ENCODE measurements at regions not wholly inside any gene's neighbourhood (a gene's known extent, or its start where the extent isn't known, plus 50 kb on each side); places are given as distances from the start of the nearest gene placed in this dataset.

DNA sequence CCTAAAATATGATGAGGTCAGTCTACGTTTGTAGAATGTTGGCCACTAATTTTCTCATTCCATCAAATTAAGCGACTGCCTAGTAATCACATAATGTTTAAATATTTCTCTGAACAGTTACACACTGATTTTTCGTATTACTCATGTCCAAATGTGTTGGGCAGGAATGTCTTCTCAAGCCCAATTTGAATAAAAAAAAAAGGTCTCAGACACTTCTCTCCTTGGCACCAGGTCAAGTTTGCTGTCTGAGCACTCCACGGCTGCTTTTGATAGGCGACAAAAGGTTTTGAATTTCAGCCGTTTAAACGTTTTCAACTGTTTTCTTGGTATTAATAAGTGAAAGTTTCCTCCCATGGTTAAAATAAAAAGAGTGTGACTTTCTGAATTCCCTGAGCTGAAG lies 542.1 kb downstream of the IRX1 start:
- no peak for DNase-seq

DNA sequence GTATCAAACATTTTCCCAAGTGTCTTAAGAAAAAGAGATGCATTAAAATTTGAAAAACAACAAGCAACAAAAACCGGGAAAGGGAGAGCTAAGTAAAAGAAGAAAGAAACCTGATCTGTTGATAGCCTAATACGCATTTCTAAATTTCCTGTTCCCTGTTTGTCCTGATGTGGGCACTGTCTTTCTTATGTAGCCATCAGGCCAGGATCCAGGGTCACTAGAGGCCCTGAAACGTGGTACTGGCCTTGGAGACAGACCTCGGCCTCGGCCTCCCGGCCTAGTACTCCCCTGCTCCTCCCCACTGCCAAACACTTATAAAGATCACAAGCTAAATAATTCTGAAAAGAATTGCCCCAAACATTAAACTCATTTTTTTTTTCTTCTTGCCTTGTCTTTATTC lies 547.2 kb downstream of the IRX1 start:
- no peak for DNase-seq

DNA sequence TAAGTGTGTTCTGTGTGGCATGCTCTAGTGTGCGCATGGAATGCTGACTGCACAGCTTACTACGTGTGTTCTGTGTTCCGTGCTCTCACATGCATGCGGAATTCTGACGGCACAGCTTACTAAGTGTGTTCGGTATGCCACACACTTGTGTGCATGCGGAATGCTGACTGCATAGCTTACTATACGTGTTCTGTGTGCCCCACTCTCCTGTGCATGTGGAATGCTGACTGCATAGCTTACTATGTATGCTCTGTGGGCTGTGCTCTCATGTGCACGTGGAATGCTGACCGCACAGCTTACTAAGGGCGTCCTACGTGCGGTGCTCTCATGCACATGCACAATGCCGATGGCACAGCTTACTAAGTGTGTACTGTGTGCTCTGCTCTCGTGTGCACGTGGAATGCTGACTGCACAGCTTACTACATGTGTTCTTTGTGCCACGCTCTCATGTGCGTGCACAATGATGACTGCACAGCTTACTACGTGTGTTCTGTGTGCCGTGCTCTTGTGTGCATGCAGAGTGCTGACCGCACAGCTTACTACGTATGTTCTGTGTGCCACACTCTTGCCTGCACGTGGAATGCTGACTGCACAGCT lies 548.9 kb downstream of the IRX1 start:
- DNase-seq, result no peak

DNA sequence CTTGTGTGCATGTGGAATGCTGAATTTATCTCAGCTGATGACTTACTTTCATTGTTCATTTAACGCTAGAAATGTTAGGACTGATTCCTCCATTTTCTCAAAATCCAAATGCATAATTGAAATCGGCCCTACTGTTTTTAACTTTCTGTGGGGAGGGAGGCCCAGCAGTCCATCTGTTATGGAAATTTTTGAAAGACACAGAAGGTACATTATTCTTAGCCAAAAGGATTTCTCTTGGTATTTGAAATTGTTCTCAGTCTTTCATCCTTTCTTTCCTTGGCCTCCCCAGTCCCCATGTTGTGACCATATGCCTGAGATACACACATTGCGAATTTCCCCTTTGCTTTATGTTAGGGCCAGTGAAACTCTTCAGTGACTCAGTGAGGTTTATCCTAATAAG lies 549.9 kb downstream of the IRX1 start:
- DNase-seq, result no peak

DNA sequence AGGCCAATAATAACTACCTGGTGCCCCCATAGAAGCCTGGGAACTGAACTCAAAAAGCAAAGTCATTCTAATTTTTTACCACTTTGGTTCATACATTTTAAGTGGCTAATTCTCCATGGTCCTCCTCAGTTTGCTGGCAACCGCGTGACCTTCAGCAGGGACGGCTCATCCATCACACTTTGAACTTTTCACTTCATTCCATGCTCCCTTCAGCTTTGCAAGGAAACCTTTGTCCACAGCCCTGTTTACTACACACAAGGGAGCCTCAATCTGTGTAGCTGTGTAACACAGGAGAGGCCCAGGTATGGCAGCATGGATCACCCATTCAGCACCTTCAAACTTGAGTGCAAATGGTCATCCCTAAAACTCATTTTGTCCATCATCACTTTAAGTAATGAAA lies 552.4 kb downstream of the IRX1 start:
- no peak for DNase-seq

DNA sequence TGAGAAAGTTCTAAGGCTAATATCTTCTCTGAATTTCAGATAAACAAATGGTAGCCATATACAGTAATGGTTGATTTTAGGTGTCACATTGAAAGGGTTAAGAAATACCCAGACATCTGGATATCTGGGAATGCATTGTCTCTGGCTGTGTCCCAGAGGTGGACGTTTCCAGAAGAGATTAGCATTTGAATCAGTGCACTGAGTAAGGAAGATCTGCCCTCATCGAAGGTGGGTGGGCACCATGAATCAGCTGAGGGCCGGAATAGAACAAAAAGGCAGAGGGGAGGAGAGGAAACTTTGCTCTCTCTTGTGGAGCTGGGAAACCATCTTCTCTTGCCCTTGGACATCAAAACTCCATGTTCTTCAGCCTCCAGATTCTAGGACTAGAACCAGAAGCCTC lies 554.4 kb downstream of the IRX1 start:
- DNase-seq, result no peak

DNA sequence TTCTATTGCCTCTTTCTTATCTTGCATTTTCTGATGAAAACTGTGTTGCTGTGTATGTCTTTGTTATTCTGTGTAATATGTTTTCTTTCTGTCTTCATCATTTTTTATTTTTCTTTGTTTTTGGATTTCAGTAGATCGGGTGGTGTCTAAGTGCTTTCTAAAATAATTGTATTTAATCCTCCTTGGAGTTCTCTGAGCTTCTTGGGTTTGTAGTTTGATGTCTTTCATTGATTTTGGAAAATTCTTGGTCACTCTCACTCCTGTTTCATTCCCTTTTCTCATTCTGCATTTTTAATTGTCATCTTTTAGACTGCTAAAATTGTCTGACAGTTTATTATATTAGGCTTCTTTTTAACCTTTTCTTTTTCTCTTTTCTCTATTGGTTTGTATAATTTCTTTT lies 560.5 kb downstream of the IRX1 start:
- DNase-seq, result no peak

DNA sequence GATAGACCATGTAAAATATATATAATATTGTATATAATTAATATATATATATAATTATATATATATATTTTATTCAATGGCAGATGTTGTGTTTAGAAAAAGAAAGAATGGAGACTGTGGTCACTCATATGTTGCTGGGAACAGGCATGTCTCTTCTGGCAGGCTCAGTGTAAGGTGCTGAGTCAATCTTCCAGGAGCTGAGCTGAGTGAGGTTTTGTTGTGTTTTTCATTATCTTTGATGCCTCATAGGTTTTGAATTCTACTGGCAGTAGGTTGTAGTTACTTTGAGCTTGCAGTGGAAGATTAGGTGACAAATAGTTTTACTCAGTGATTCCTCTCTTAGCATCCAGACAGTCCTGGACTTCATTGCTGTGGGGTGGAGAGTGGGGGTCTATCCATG lies 561.3 kb downstream of the IRX1 start:
- no peak for DNase-seq

DNA sequence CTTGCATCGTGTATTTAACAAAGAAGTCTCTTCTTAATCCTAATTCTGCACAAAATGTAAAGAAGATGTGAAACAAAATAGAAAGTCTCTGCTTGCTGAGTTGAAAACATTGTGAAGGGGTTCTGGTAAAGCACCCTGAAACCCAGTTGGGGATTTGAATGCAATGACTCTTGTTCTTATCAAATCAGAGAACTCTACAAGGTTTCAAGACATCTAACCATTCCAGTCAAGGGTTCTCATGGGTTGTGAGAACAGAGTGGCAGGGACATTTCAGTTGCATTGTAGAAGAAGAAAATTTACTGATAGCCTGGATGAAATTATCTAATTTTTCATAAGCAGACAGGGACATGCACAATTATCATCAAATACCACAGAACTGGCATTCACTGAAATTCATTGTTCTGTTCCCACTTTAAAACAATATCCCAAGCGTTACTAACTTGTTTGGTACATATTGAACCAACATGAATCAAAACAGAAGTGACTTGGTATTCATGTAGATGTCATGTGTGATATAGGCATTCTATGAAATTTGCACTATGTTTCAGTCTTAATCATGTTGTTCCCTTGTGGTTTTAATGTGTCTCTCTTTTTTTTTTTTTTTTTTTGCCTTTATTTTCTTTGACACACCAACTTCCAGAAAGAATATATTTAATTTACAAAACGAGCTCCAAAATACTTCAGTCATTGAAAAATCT lies 563.3 kb downstream of the IRX1 start:
- DNase-seq, result no peak

DNA sequence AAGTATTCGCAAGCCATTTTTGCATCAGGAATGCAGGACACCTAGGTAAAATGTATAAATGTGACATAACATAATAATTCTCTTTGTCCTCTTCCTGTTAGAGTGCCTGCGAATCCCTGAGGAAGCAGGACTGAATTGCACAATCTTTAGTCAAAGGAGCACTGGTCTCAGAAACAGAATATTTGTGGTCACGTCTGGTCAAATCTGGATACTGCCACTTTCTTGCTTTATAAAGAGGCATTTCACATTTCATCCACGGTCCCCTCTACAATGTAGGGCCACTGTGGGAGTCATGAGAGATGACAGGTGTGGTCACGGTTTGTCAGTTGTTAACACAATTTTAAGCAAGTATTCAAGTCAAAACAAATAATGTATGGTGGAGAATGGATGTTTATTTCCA lies 564.0 kb downstream of the IRX1 start:
- no peak for DNase-seq

DNA sequence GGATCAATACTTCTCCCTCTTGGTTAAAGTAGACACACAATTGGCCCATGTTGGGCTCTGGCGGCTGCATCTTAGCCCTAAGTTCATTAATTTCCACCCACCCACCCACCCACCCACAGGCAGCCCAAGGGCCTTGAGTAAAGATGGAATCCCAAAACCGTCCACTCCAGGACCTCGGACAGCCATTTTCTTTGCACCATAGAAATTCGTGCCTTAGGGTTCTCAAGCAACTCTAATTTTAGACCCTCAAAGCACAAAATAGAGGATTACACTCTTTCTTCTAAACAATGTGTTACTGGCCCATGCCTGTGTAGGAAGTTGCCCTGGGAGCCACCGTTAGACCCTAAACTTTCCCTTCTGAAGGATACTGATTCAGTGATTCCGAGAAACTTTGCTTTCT lies 568.5 kb downstream of the IRX1 start:
- no peak for DNase-seq

DNA sequence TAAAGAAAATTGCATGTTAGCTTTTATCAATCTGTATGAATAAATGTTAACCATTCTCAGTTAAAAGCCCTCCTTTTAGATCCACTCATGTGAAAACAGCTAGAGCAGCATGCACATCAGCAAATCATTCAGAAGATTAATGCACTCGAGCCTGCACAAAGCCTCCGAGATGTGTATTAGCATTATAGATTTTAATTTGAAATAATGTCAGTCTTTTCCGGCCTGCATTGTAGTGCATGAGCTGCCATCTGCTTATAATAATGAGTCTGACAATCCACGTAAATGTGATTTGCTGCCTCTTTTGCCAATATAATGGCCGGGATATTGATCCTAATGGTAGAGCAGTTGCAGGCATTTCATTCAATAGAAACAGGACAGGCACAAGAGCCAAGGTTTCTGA lies 585.1 kb downstream of the IRX1 start:
- DNase-seq, result no peak

DNA sequence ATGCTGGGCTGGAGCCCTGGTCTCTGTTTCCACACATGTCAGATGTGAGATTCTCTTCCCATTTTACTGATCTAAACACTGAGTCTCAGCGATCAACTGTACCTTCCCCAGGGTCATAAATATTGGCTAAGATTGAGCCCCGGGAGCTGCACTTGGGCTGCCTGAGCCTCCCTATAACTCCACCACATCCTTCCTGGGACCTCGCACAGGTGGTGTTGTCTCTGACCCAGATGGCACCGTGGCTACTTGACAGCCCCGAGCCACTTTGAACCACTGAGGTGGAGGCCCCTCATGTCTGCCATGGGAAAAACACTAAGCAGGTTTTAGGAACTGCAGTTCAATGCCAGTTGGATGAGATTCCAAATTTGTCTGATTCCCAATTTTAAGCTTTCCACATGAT lies 586.5 kb downstream of the IRX1 start:
- DNase-seq, result no peak

DNA sequence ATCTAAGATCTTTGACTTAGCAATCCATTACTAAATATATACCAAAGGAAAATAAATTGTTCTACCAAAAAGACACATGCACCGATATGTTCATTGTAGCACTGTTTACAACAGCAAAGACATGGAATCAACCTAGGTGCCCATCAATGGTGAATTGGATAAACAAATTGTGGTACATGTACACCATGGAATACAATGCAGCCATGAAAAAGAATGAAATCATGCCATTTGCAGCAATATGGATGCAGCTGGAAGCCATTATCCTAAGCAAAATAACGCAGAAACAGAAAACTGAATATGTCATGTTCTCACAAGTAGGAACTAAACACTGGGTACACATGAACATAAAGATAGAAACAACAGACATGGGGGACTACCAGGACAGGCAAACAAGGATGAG lies 589.5 kb downstream of the IRX1 start:
- no peak for DNase-seq

DNA sequence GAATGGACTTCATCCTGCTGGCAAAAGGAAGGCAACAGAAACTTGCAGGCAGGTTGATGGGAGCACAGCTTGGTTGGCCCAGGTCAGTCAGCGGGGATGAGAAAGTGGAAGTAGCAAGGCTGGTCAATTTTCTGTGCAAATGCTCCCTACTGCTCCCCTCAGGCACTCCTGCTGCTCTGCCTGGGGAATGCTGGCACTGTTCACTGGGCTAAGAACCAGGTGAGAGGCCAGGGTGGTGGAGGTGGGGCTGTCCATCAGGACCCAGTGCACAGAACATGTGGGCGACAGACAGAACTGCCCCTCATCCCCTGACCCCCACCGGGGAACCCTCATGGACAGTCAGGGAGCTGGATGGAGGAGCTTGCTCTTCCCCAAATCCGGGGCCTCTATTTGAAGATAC lies 593.1 kb downstream of the IRX1 start:
- DNase-seq, result no peak

DNA sequence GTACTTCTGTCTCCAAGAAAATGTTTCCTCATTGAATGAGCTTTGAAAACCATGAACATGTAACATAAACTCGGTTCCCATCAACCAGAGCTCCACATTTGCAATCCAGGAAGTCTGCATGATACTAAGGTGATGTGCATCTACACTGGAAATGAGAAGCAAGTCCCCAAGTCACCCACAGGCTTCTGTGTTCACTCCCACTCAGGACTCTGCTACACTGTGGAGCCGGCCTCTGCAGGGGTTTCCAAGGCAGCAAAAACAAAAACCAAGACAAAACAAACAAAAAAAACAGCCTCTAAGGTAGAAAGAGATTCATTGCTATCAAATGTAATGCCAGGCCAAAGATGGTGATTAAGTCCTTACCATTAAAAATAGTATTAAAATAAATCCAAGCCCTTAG lies 593.7 kb downstream of the IRX1 start:
- no peak for DNase-seq

DNA sequence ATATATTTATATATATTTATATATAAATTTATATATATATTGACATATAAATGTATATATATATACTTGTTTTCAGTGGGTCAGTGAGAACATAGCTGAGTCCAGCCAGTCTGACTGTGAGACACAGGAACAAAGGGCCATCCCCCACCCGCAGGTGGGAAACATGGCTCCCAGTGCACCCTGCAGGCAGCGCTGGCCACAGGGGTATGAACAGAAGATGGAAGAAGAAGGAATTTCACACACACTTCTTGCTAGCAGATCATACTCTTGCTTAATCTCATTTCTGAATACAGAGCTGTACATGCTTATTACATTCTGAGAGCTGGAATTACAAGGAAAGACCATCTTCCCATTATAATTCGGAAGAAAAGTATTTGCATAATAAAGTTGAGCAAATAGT lies 595.4 kb downstream of the IRX1 start:
- no peak for DNase-seq

DNA sequence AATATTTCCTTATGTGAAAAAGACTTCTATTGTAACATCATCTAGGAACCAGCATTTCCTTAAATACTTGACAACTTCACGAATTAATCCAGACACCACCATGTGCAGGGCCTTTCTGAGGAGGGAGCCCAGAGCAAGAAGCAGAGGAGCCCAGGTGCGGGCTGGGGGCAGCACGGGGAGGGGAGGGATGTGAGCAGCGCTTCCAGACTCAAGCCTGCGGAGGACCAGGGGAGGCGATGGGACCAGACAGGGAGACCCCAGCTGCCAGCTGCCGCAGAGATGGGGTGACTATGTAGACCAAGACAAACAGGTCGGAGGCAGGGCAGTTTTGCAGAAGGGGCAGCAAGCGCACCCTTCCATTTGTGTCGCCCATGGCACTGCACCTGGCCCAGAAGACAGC lies 596.1 kb downstream of the IRX1 start:
- no peak for DNase-seq

DNA sequence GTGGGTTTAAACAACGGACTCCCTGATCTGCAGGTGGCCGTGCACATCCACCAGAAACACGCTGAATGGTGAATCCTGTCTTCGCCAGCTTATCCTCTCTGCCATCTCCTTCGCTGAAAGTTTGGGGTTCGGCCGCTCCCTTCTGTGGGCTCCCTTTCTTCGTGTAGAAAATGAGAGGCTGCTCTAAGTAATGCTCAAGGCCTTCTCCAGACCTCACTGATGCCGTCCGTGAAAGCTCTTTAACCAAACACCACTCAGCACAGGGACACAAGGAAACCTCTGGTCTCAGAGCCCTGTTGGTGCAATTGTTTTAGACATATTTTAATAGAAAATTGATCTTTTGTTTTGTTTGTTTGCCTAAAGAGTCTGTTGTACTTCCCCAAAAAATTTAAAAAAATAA lies 596.5 kb downstream of the IRX1 start:
- no peak for DNase-seq

DNA sequence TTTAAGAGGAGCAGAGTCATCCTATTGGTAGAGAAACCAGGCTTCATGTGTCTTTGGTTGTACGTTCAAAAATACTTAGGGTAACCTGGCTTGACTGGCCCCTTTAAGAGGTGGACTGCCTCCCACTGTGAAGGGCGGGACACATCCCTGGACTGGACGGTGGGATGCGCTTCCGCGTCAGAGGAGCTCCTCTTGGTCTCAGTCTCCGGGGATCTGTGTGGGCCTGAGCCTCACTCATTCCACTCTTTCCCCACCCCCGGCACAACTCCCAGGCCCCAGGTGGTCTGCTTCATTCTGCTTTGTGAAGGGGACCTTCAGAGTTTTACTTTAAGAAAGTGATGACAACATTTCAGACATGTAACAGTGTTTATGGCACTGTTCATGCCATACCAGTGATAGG lies 601.1 kb downstream of the IRX1 start:
- no peak for DNase-seq

DNA sequence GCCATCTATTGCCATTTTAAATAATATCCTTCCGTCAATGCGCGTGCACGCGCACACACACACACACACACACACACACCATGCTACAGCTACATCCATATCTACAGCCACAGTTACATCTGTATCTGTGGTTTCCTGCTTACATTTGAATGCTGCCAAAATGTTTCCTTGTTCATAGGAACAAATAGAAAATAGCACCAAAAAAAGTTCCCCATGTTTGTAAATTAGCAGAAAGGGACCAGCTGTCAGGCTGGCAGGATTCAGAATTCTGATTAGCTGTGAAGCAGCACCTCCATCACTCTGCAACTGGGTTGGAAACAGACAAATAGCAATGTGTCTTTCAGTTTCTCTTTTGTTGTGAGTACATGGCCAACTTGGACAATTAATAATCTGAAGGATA lies 601.5 kb downstream of the IRX1 start:
- DNase-seq, result no peak

DNA sequence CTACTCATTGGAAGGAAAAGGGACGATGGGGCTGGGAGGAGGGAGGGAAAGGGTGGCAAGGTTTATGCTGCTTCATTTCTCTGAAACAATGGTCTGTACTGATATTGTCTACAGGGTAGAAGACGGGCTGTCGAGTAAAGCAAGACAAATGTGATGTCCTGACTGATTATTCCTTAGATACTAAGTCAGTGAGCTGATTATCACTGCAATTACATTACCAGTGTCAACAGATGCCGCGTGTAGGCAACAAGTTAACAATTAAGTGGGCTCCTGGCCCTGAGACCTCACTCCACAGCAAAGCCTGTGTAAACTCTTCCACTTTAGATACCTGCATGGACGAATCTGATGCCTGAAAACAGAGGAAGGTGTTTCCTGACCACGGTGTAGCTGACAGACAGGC lies 602.8 kb downstream of the IRX1 start:
- DNase-seq, result no peak

DNA sequence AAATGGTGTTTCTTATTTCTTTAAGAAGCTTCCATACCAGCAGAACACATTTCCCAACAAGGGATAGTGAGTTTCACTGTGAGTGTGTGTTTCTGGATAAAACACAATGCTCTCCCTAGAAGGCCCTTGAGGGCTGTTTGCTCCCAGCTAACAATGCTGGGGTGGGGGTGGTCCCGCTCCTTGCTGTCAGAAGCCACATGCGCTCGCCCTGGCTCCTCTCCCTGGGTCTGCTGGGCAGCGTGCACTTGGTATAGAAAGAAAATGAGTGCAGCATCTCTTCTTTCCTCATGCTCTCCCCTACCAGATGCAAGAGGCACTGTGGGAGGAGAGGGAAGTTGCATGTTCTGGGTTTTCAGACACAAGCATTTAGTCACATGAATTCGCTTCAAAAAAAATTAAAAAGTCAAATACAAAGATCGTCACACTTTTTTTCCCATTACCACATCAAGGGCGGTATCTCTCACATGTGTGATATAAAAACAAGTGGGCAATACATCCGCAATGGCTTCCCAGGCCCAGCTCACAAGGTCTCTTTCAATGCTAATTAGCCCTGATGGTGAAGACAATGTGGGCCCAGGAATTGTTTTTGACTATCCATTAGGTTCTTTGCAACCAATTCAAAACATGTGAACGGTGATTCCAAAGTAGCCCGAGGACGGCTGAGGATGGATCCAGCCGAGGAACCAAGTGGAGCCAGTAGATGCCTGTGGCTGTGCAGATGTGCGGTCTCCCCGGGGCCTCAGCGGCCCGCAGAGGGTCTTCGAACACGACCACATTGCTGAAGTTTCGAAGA lies 603.6 kb downstream of the IRX1 start:
- DNase-seq, result no peak

DNA sequence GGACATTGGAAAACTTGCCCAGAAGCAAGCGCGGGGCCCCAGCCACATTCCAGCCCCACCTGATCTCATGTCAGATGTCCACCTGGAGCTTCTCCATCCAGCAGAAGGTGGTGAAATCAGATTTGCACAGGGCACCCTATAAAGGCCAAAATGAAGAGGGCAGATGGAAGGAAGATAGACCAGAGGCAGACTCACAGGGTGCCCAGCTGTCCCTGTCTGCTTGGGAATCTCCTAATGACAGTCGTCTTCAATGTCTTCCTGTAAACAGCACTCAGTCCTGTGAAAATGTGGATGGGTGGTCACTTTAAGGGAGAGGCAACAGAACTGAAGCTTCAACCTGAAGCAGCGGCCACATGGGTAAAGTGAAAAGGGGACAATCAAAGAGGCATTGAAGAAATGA lies 607.5 kb downstream of the IRX1 start:
- DNase-seq, result no peak

All from CD4-positive, alpha-beta T cell treated with Interleukin-6 for 4 hours (primary cell).